ENCODE measurements at regions not wholly inside any gene's neighbourhood (a gene's known extent, or its start where the extent isn't known, plus 50 kb on each side); places are given as distances from the start of the nearest gene placed in this dataset.

GRCh38 chr19:30923621-30924020, 425.6 kb downstream of the TSHZ3 start:
- Mint-ChIP-seq H3K27me3 (ENCODE audit: low read depth) (peaks cover 14% of the 10 kb centered on the region), H3K9me3 (peaks cover 6% of the 10 kb centered on the region; the same call in 1 of the 2 replicates), H3K27ac (no peak overlapping the region), H3K36me3 (peaks cover 4% of the 10 kb centered on the region), H3K4me1 (peaks cover 22% of the 10 kb centered on the region), H3K4me3 (no peak overlapping the region)
- ATAC-seq (no peak), DNase-seq (ENCODE audit: low spot score) (no peak)
- TF ChIP-seq NFYB (CRISPR knock-in tag; conservative IDR thresholded peaks at IDR 0.05; ENCODE audit: low read depth): no peak
- TF ChIP-seq ZNF219 (CRISPR knock-in tag; IDR thresholded peaks at IDR 0.05; ENCODE audit: borderline replicate concordance): no peak
- no peak for TF ChIP-seq NR2C2 (CRISPR knock-in tag; IDR thresholded peaks at IDR 0.05)
- no peak for TF ChIP-seq CDX4 (CRISPR knock-in tag; IDR thresholded peaks at IDR 0.05; ENCODE audit: borderline replicate concordance)
- no peak for TF ChIP-seq ZBTB21 (CRISPR knock-in tag; IDR thresholded peaks at IDR 0.05; ENCODE audit: borderline replicate concordance)
- no peak for TF ChIP-seq RORB (CRISPR knock-in tag; IDR thresholded peaks at IDR 0.05)
- no peak for TF ChIP-seq E2F4 (CRISPR knock-in tag; IDR thresholded peaks at IDR 0.05; ENCODE audit: borderline replicate concordance, low read depth)
- TF ChIP-seq CREB1 (CRISPR knock-in tag; IDR thresholded peaks at IDR 0.05): no peak
- no peak for TF ChIP-seq CBFB (CRISPR knock-in tag; IDR thresholded peaks at IDR 0.05; ENCODE audit: low read depth)
- ChIA-PET CTCF (interaction anchor here (0.5 to 1.7 kb wide), 3 partner anchors 124 to 378 kb away, joined by 3 to 6 read pairs (median 3); no protein-coding TSS in a partner anchor), POLR2A (no interaction called here)

- Mint-ChIP-seq H3K27me3 (ENCODE audit: low read depth) (peaks cover 14% of the 10 kb centered on the region), H3K36me3 (peaks cover 4% of the 10 kb centered on the region), H3K4me3 (no peak overlapping the region), H3K27ac (no peak overlapping the region), H3K9me3 (peaks cover 6% of the 10 kb centered on the region; the same call in 1 of the 2 replicates), H3K4me1 (peaks cover 22% of the 10 kb centered on the region)
- POLR2A ChIA-PET: no interaction called here
- DNase-seq (ENCODE audit: low spot score) (no peak), ATAC-seq (no peak)
- CTCF ChIA-PET: interaction anchor here (0.5 to 1.7 kb wide), 3 partner anchors 123 to 378 kb away, joined by 3 to 6 read pairs (median 3); no protein-coding TSS in a partner anchor
- no peak for TF ChIP-seq JAZF1 (CRISPR knock-in tag; IDR thresholded peaks at IDR 0.05)
- no peak for TF ChIP-seq ZNF396 (CRISPR knock-in tag; IDR thresholded peaks at IDR 0.05; ENCODE audit: borderline replicate concordance)
- no peak for TF ChIP-seq ETV6 (CRISPR knock-in tag; IDR thresholded peaks at IDR 0.05)
- TF ChIP-seq ZNF263 (CRISPR knock-in tag; IDR thresholded peaks at IDR 0.05; ENCODE audit: low read depth): no peak
- no peak for TF ChIP-seq NR2C2 (CRISPR knock-in tag; IDR thresholded peaks at IDR 0.05)
- no peak for TF ChIP-seq ZSCAN18 (CRISPR knock-in tag; IDR thresholded peaks at IDR 0.05)
- TF ChIP-seq ZNF425 (CRISPR knock-in tag; conservative IDR thresholded peaks at IDR 0.05): no peak
- TF ChIP-seq ZNF532 (CRISPR knock-in tag; IDR thresholded peaks at IDR 0.05; ENCODE audit: borderline replicate concordance): no peak
- TF ChIP-seq TEAD1 (CRISPR knock-in tag; IDR thresholded peaks at IDR 0.05): no peak
- no peak for TF ChIP-seq NR1H2 (CRISPR knock-in tag; IDR thresholded peaks at IDR 0.05)
- TF ChIP-seq ZBTB21 (CRISPR knock-in tag; IDR thresholded peaks at IDR 0.05; ENCODE audit: borderline replicate concordance): no peak
- no peak for TF ChIP-seq ESRRA (CRISPR knock-in tag; IDR thresholded peaks at IDR 0.05; ENCODE audit: borderline replicate concordance)
- TF ChIP-seq CREB1 (CRISPR knock-in tag; IDR thresholded peaks at IDR 0.05): no peak
- no peak for TF ChIP-seq ZNF219 (CRISPR knock-in tag; IDR thresholded peaks at IDR 0.05; ENCODE audit: borderline replicate concordance)
- no peak for TF ChIP-seq E2F1 (CRISPR knock-in tag; IDR thresholded peaks at IDR 0.05)
- TF ChIP-seq HMGXB4 (CRISPR knock-in tag; IDR thresholded peaks at IDR 0.05): no peak
- TF ChIP-seq RORB (CRISPR knock-in tag; IDR thresholded peaks at IDR 0.05): no peak
These were observed 426.1 kb downstream of the TSHZ3 start for GRCh38 chr19:30923096-30923495.
